HEK293T (cell line): ENCODE measurements at regions not wholly inside any gene's neighbourhood (a gene's known extent, or its start where the extent isn't known, plus 50 kb on each side); places are given as distances from the start of the nearest gene placed in this dataset.

Source experiments
- CTCF ChIA-PET: fragments of 350-600 bp; formaldehyde crosslinking; extraction: SDS; loops from one replicate; lab custom pipeline; 2021; ENCODE audit warnings: antibody characterized with exemption, inconsistent platforms; lab: Yijun Ruan, JAX
- POLR2A ChIA-PET: fragments of 350-600 bp; formaldehyde crosslinking; extraction: SDS; loops from one replicate; lab custom pipeline; 2020; ENCODE audit warnings: antibody characterized with exemption, inconsistent platforms; lab: Yijun Ruan, JAX
- DNase-seq: peaks from one replicate; pipeline ENCODE4 v3.0.0; 2012; ENCODE audit warnings: mixed read lengths; ENCODE audit errors: extremely low spot score
- ARNT ChIP-seq: fragments of 450-650 bp; IDR thresholded peaks from 2 replicates; pipeline ENCODE4 v1.6.1; 2017; ENCODE audit warnings: mild to moderate bottlenecking
- BHLHE40 ChIP-seq: fragments of 450-650 bp; IDR thresholded peaks from 2 replicates; pipeline ENCODE4 v1.6.1; 2016; ENCODE audit warnings: mild to moderate bottlenecking, moderate library complexity, borderline replicate concordance
- CTBP1 ChIP-seq: fragments of 450-650 bp; IDR thresholded peaks from 2 replicates; pipeline ENCODE4 v1.6.1; 2016; ENCODE audit warnings: borderline replicate concordance
- ELF4 ChIP-seq: fragments of 450-650 bp; IDR thresholded peaks from 2 replicates; pipeline ENCODE4 v1.6.1; 2017; ENCODE audit warnings: antibody characterized with exemption
- FOXA1 ChIP-seq: fragments of 450-650 bp; IDR thresholded peaks from 2 replicates; pipeline ENCODE4 v1.6.1; 2016; ENCODE audit warnings: mild to moderate bottlenecking
- FOXK2 ChIP-seq: fragments of 450-650 bp; IDR thresholded peaks from 2 replicates; pipeline ENCODE4 v1.6.1; 2016; ENCODE audit warnings: mild to moderate bottlenecking
- FOXM1 ChIP-seq: fragments of 450-650 bp; IDR thresholded peaks from 2 replicates; pipeline ENCODE4 v1.6.1; 2017; ENCODE audit warnings: mild to moderate bottlenecking, borderline replicate concordance
- HDGF ChIP-seq: fragments of 450-650 bp; IDR thresholded peaks from 2 replicates; pipeline ENCODE4 v1.6.1; 2017; ENCODE audit warnings: antibody characterized with exemption, borderline replicate concordance
- L3MBTL2 ChIP-seq: fragments of 450-650 bp; conservative IDR thresholded peaks from 2 replicates; pipeline ENCODE4 v1.6.1; 2016; ENCODE audit warnings: mild to moderate bottlenecking
- LEF1 ChIP-seq: fragments of 450-650 bp; IDR thresholded peaks from 2 replicates; pipeline ENCODE4 v1.6.1; 2017; ENCODE audit warnings: mild to moderate bottlenecking, borderline replicate concordance
- NFRKB ChIP-seq: fragments of 450-650 bp; IDR thresholded peaks from 2 replicates; pipeline ENCODE4 v1.6.1; 2016; ENCODE audit warnings: mild to moderate bottlenecking, moderate library complexity
- SP1 ChIP-seq: fragments of 450-650 bp; IDR thresholded peaks from 2 replicates; pipeline ENCODE4 v1.6.1; 2017
- SUZ12 ChIP-seq: fragments of 450-650 bp; IDR thresholded peaks from 2 replicates; pipeline ENCODE4 v1.6.1; 2016; ENCODE audit warnings: mild to moderate bottlenecking
- TARDBP ChIP-seq: fragments of 450-650 bp; IDR thresholded peaks from 2 replicates; pipeline ENCODE4 v1.6.1; 2016
- ZNF384 ChIP-seq: fragments of 450-650 bp; IDR thresholded peaks from 2 replicates; pipeline ENCODE4 v1.6.1; 2016
- TF ChIP-seq, protein P1 (sequence below): fragments of 450-650 bp; IDR thresholded peaks from 2 replicates; pipeline ENCODE4 v1.6.1; 2016

DNA sequence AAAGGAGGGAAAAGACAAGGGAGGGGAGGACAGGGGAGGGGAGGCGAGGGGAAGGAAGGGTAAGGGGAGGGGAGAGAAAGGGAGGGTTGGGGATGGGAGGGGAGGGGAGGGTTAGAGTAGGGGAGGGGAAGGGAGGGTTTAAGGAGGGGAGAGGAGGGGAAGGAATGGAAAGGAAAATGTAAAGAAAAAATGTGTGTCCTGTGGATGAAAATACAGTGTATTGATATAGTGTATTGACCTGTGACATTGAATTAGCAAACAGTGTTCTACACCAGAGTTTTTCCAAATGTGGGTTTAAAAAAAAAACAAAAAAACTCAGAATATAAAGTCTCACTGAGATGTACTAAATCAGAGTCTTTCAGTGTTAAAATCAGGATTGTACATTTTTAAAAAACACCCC is 1279.8 kb upstream of the ADGRL2 start:
- POLR2A ChIA-PET, result no interaction called here
- TF ChIP-seq FOXK2 (no peak), L3MBTL2 (no peak), CTBP1 (no peak), HDGF (no peak), FOXA1 (no peak), LEF1 (no peak), SUZ12 (no peak), NFRKB (no peak), ARNT (no peak)
- TF ChIP-seq, protein P1, sequence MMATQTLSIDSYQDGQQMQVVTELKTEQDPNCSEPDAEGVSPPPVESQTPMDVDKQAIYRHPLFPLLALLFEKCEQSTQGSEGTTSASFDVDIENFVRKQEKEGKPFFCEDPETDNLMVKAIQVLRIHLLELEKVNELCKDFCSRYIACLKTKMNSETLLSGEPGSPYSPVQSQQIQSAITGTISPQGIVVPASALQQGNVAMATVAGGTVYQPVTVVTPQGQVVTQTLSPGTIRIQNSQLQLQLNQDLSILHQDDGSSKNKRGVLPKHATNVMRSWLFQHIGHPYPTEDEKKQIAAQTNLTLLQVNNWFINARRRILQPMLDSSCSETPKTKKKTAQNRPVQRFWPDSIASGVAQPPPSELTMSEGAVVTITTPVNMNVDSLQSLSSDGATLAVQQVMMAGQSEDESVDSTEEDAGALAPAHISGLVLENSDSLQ, result no peak
- CTCF ChIA-PET, result no interaction called here
- DNase-seq, result no peak

DNA sequence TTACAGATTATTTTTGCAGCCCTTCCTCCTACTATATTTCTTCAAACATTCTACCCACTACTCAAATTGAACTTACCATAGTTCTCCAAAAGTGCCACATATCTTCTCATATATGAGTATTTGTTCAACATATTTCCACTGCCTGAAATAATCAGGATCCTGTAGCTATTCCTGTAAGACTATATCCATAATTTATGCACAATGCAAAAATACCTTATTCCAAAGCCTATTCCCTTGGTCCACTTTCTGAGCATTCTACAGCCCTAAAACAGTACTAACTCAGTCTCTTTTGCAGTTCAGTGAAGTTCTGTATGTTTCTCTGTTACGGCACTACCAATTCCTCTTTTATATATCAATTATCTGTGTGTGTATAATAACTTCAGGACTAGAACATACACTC is 1283.7 kb upstream of the ADGRL2 start:
- CTCF ChIA-PET, result no interaction called here
- no peak for DNase-seq
- POLR2A ChIA-PET, result no interaction called here
- no peak for TF ChIP-seq SUZ12
- TF ChIP-seq ZNF384, result no peak
- TF ChIP-seq L3MBTL2, result no peak
- TF ChIP-seq LEF1, result no peak
- TF ChIP-seq SP1, result no peak
- no peak for TF ChIP-seq HDGF
- no peak for TF ChIP-seq CTBP1
- no peak for TF ChIP-seq TARDBP
- no peak for TF ChIP-seq BHLHE40
- TF ChIP-seq FOXA1, result no peak

DNA sequence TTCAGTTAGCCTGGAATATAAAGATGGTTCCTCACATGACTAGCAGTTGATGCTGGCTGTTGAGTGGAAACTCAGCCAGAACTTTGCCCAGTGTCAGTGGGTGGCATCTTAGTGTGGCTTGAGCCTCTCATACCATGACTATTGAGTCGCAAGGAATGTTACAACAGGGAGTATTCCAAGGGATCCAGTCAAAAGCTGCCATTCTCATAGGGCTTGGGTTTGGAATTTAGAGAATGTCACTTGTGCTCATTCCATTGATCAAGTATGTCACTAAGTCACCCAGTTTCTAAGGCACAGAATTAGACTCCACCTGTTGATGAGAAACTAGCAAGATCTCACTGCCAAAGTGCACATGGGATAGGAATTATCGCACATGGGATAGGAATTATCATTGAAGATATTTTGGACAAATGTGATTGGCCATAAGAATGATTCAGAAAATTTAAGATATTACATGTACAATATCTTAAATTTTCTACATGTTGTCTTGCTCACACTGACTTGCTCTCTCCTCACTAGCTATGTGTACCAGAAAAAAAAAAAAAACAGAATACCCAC is 1290.7 kb upstream of the ADGRL2 start:
- no peak for DNase-seq
- ChIA-PET CTCF (no interaction called here), POLR2A (no interaction called here)
- TF ChIP-seq CTBP1 (no peak), TARDBP (no peak), NFRKB (no peak), ELF4 (no peak)
- TF ChIP-seq, protein P1, result no peak

DNA sequence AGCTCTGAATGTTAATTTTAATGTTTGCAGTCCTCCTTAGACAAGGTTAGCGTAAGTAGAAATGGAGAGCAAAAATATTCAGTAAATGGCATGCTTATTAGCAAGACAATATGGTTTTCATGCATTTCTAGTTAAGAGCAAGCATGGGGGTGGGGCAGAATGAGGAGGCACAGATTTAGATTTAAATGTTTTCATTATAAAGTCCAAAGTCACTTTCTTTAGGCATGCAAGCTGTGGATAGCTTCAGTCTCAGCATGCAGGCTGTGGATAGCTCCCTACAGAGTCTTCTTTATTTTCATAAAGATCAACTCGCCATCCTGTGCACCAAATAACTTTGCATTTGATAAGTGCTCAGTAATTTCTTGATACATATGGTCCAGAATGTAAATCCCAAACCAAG is 1294.5 kb upstream of the ADGRL2 start:
- no peak for DNase-seq
- POLR2A ChIA-PET, result no interaction called here
- no peak for TF ChIP-seq SUZ12
- TF ChIP-seq SP1, result no peak
- no peak for TF ChIP-seq FOXM1
- TF ChIP-seq NFRKB, result no peak
- TF ChIP-seq LEF1, result no peak
- no peak for TF ChIP-seq CTBP1
- TF ChIP-seq ARNT, result no peak
- no peak for TF ChIP-seq FOXK2
- no peak for TF ChIP-seq HDGF
- no peak for TF ChIP-seq L3MBTL2
- no peak for TF ChIP-seq ZNF384
- TF ChIP-seq BHLHE40, result no peak
- TF ChIP-seq TARDBP, result no peak
- TF ChIP-seq FOXA1, result no peak
- TF ChIP-seq, protein P1, result no peak
- TF ChIP-seq ELF4, result no peak
- CTCF ChIA-PET, result interaction anchor here (0.6 kb wide), 1 partner anchor 51 kb away, joined by 3 read pairs; no protein-coding TSS in a partner anchor

DNA sequence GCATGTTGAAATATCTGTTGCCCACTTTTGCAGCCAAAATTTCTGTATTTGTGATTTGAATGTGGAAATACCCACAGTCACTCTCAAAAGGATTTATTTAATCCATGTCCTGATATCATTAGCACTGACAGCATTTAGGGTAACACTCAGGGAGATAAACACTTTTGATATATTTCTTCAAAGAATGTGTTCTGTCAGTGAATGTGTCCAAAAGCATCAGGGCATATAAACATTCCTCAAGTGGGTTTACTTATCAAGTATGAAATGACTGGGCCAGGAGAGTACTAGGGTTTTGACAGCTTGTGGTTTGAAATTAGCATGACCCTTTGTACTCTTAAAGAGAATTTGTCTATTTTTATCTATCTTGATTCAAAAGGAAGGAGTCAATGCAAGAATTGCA is 1302.1 kb upstream of the ADGRL2 start:
- TF ChIP-seq SUZ12 (no peak), ELF4 (no peak), NFRKB (no peak), FOXM1 (no peak), HDGF (no peak), FOXA1 (no peak), FOXK2 (no peak)
- no peak for DNase-seq
- CTCF ChIA-PET, result no interaction called here
- POLR2A ChIA-PET, result no interaction called here

DNA sequence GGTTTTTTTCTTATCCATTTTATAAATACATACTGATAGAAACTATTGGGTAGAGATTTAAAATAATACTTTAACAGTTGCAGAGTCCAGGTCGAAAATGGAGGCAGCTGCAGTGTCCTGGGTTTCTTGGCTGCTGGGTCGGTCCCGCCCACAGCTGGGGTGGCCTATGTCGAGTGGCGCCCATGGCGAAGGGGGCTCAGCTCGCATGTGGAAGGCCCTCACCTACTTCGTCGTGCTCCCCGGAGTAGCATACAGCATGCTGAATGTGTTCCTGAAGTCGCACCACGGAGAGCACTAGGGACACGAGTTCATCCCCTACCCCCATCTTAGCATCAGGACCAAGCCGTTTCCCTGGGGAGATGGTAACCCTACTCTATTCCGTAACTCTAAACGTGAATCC is 1304.9 kb upstream of the ADGRL2 start:
- ChIA-PET POLR2A (no interaction called here), CTCF (no interaction called here)
- TF ChIP-seq CTBP1, result no peak
- TF ChIP-seq, protein P1, result no peak
- TF ChIP-seq ZNF384, result no peak
- no peak for TF ChIP-seq FOXM1
- TF ChIP-seq FOXA1, result no peak
- TF ChIP-seq FOXK2, result no peak
- TF ChIP-seq SP1, result no peak
- TF ChIP-seq BHLHE40, result no peak
- TF ChIP-seq L3MBTL2, result no peak
- no peak for TF ChIP-seq LEF1
- TF ChIP-seq NFRKB, result no peak
- TF ChIP-seq HDGF, result no peak
- TF ChIP-seq ELF4, result no peak
- no peak for TF ChIP-seq SUZ12
- TF ChIP-seq ARNT, result no peak
- TF ChIP-seq TARDBP, result no peak
- no peak for DNase-seq
